MM.1S (cell line): ENCODE measurements at regions not wholly inside any gene's neighbourhood (a gene's known extent, or its start where the extent isn't known, plus 50 kb on each side); places are given as distances from the start of the nearest gene placed in this dataset.

Source experiments
- DNase-seq: peaks from one replicate; pipeline ENCODE4 v3.0.0-alpha.2; 2015
- H2AFZ ChIP-seq: fragments of 300-600 bp; sonication (generic); 2 replicates; pipeline ENCODE4 v1.6.0; 2016; ENCODE audit warnings: antibody characterized with exemption, low read length
- H3F3A ChIP-seq: fragments of 300-600 bp; sonication (generic); 2 replicates; pipeline ENCODE4 v1.6.1; 2016; ENCODE audit warnings: mild to moderate bottlenecking, antibody characterized with exemption, low read length, moderate library complexity, mixed read lengths; ENCODE audit not compliant: insufficient read depth
- H3K27ac ChIP-seq: fragments of 300-600 bp; sonication (generic); 2 replicates; pipeline ENCODE4 v1.5.1; 2016; ENCODE audit warnings: mild to moderate bottlenecking, low read length
- H3K27me3 ChIP-seq: fragments of 300-600 bp; sonication (generic); replicated peaks from 2 replicates; pipeline ENCODE4 v1.6.0; 2016; ENCODE audit warnings: low read length; ENCODE audit not compliant: insufficient read depth
- H3K36me3 ChIP-seq: fragments of 300-600 bp; sonication (generic); replicated peaks from 2 replicates; pipeline ENCODE4 v1.6.1; 2016; ENCODE audit warnings: mild to moderate bottlenecking, low read length, mixed read lengths; ENCODE audit not compliant: insufficient read depth
- H3K4me1 ChIP-seq: fragments of 300-600 bp; sonication (generic); 2 replicates; pipeline ENCODE4 v1.6.1; 2016; ENCODE audit warnings: low read length, mixed read lengths
- H3K4me2 ChIP-seq: fragments of 300-600 bp; sonication (generic); 2 replicates; pipeline ENCODE4 v1.6.0; 2016; ENCODE audit warnings: low read depth, low read length
- H3K4me3 ChIP-seq: fragments of 300-600 bp; sonication (generic); 2 replicates; pipeline ENCODE4 v1.5.1; 2016; ENCODE audit warnings: low read length, mixed read lengths
- H3K79me2 ChIP-seq: fragments of 300-600 bp; sonication (generic); 2 replicates; pipeline ENCODE4 v1.6.1; 2016; ENCODE audit warnings: mixed run types, low read length, mixed read lengths
- H3K9ac ChIP-seq: fragments of 300-600 bp; sonication (generic); 2 replicates; pipeline ENCODE4 v1.6.1; 2016; ENCODE audit warnings: low read length, mixed read lengths
- H3K9me2 ChIP-seq: fragments of 300-600 bp; sonication (generic); replicated peaks from 2 replicates; pipeline ENCODE4 v1.6.1; 2016; ENCODE audit warnings: mild to moderate bottlenecking, low read length, mixed read lengths; ENCODE audit not compliant: insufficient read depth
- H3K9me3 ChIP-seq: fragments of 300-600 bp; sonication (generic); replicated peaks from 2 replicates; pipeline ENCODE4 v1.6.1; 2016; ENCODE audit warnings: mild to moderate bottlenecking, low read length, mixed read lengths; ENCODE audit not compliant: insufficient read depth
- H4K20me1 ChIP-seq: fragments of 300-600 bp; sonication (generic); 2 replicates; pipeline ENCODE4 v1.6.1; 2016; ENCODE audit warnings: mild to moderate bottlenecking, low read length, moderate library complexity, mixed read lengths; ENCODE audit not compliant: insufficient read depth
- EZH2 ChIP-seq: fragments of 300-600 bp; sonication (generic); optimal IDR thresholded peaks from 2 replicates; pipeline ENCODE3; 2017; ENCODE audit warnings: low read depth, mild to moderate bottlenecking, antibody characterized with exemption, low read length, mixed read lengths
- EZH2phosphoT487 ChIP-seq: fragments of 300-600 bp; sonication (generic); IDR thresholded peaks from 2 replicates; pipeline ENCODE4 v1.6.1; 2018; ENCODE audit warnings: antibody characterized with exemption, low read length
- TF ChIP-seq, protein P1 (sequence below): fragments of 300-600 bp; sonication (generic); IDR thresholded peaks from 2 replicates; pipeline ENCODE4 v1.5.1; 2016; ENCODE audit warnings: antibody characterized with exemption, low read length, mixed read lengths

DNA sequence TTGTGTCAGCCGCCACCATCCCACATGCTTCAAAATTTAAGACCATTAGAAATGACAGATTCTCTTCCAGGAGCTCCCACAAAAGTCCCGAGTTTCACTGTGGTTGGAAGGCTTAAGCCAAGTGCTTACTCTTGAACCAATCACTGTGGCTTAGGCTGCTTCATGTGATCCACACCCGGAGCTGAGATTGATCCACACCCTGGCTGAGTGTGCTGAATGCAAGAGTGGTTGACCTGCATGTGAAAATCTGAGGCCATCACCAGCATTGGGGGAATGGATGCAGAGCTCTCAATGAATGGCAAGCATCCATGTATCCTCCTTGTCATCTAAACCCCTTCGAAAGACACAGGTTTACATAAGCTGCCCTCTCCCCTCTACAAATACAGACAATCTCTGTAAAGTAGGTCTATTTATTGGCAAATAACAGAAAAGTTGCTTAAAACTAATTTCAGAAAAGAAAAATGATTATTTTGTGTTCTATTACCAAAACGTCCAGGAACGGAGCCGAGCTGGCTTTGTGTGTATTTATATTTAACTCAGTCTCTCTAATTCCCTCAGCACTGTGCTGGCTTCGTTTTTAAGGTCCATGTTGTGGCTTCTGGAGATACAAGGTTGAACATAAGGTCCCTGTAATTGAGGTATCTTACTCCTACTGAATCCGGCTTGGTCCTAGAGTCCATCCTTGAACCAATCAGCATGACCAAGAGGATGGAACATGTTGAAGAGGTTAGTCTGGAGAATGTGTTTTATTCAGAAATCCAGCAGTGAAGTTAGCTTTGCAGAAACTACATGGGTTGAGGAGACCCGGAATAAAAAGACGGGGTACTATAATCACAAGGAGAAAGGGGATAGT lies 332.4 kb downstream of the LIG4 start:
- Histone ChIP-seq H3K79me2 (no peaks in the 10 kb centered on the region), H3K27ac (no peak overlapping the region), H3K4me2 (no peak overlapping the region), H3K36me3 (no peaks in the 10 kb centered on the region), H3K27me3 (no peaks in the 10 kb centered on the region), H4K20me1 (no peaks in the 10 kb centered on the region), H3K9ac (no peak overlapping the region), H3K4me1 (no peaks in the 10 kb centered on the region), H3K9me3 (no peaks in the 10 kb centered on the region), H3K4me3 (no peak overlapping the region), H3F3A (no peaks in the 10 kb centered on the region), H3K9me2 (no peaks in the 10 kb centered on the region), H2AFZ (no peak overlapping the region)
- no peak for DNase-seq
- TF ChIP-seq EZH2 = no peak
- TF ChIP-seq, protein P1, sequence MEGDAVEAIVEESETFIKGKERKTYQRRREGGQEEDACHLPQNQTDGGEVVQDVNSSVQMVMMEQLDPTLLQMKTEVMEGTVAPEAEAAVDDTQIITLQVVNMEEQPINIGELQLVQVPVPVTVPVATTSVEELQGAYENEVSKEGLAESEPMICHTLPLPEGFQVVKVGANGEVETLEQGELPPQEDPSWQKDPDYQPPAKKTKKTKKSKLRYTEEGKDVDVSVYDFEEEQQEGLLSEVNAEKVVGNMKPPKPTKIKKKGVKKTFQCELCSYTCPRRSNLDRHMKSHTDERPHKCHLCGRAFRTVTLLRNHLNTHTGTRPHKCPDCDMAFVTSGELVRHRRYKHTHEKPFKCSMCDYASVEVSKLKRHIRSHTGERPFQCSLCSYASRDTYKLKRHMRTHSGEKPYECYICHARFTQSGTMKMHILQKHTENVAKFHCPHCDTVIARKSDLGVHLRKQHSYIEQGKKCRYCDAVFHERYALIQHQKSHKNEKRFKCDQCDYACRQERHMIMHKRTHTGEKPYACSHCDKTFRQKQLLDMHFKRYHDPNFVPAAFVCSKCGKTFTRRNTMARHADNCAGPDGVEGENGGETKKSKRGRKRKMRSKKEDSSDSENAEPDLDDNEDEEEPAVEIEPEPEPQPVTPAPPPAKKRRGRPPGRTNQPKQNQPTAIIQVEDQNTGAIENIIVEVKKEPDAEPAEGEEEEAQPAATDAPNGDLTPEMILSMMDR = no peak
- TF ChIP-seq EZH2phosphoT487 = no peak

DNA sequence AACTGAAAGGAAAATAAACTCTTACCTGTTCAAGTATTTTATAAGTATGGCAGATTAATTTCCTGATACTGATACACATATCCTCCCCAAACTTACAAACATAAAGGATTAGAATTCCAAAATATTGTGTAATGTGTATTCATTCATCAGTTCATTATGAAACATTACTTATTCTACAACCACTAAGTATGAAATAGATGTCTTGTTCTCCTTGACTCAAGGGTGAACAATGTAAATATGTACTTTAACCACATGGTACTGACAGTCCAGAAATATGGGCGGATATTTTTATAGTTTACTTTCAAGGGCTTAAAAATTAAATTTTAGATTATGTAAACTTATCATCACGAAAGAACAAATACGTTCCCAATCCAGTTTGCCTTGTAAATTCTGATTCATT lies 334.0 kb downstream of the LIG4 start:
- no peak overlapping the region for H3K4me3 ChIP-seq
- no peaks in the 10 kb centered on the region for H3K4me1 ChIP-seq
- TF ChIP-seq, protein P1 = no peak
- TF ChIP-seq EZH2phosphoT487 = no peak
- no peak for TF ChIP-seq EZH2
- no peak overlapping the region for H2AFZ ChIP-seq
- no peak overlapping the region for H3K9ac ChIP-seq
- no peak overlapping the region for H3K4me2 ChIP-seq
- H3K9me3 ChIP-seq = no peaks in the 10 kb centered on the region
- no peaks in the 10 kb centered on the region for H3F3A ChIP-seq
- H3K27me3 ChIP-seq = no peaks in the 10 kb centered on the region
- H3K9me2 ChIP-seq = no peaks in the 10 kb centered on the region
- H3K36me3 ChIP-seq = no peaks in the 10 kb centered on the region
- H3K27ac ChIP-seq = no peak overlapping the region
- no peaks in the 10 kb centered on the region for H4K20me1 ChIP-seq
- no peak for DNase-seq
- no peaks in the 10 kb centered on the region for H3K79me2 ChIP-seq

DNA sequence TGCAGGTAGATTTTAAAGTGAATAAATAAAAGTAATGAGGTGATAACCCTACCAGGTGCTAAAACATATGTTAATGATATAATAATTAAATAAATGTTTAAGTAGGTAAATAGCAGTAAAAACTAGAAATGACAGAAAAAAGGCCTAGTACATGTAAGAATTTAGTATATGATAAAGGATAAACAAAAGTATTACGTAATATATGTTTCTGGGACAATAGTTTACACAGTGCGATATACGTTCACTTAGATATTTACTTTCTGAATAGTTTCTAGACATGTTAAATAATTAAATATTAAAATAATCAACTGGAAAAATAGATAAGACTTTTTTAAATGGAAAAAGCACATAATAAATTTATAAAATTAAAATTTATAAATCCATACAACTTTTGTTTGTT lies 340.9 kb downstream of the LIG4 start:
- Histone ChIP-seq H3K4me3 (no peak overlapping the region), H3K9me3 (no peaks in the 10 kb centered on the region), H4K20me1 (no peaks in the 10 kb centered on the region), H3K9me2 (no peaks in the 10 kb centered on the region), H2AFZ (no peak overlapping the region), H3K79me2 (no peaks in the 10 kb centered on the region), H3K27me3 (no peaks in the 10 kb centered on the region), H3K4me2 (no peak overlapping the region), H3F3A (no peaks in the 10 kb centered on the region), H3K27ac (no peak overlapping the region), H3K4me1 (no peaks in the 10 kb centered on the region), H3K9ac (no peak overlapping the region), H3K36me3 (no peaks in the 10 kb centered on the region)
- DNase-seq = no peak
- TF ChIP-seq EZH2 (no peak), EZH2phosphoT487 (no peak)
- TF ChIP-seq, protein P1 = no peak
